Hepatocyte (in vitro differentiated cells): ENCODE measurements at regions not wholly inside any gene's neighbourhood (a gene's known extent, or its start where the extent isn't known, plus 50 kb on each side); places are given as distances from the start of the nearest gene placed in this dataset.

ENCODE experiments used
- DNase-seq: peaks from one replicate; pipeline ENCODE4 v3.0.0-alpha.2; 2016; ENCODE audit warnings: low spot score
- H2AFZ ChIP-seq: fragments of 200-600 bp; sonication (generic); 2 replicates; pipeline ENCODE4 v1.6.0; 2016; ENCODE audit warnings: antibody characterized with exemption, mild to moderate bottlenecking
- H3K27ac ChIP-seq: fragments of 200-600 bp; sonication (generic); 2 replicates; pipeline ENCODE4 v1.5.1; 2016; ENCODE audit warnings: mild to moderate bottlenecking
- H3K27me3 ChIP-seq: fragments of 200-600 bp; sonication (generic); 2 replicates; pipeline ENCODE4 v1.6.1; 2016
- H3K36me3 ChIP-seq: fragments of 200-600 bp; sonication (generic); replicated peaks from 2 replicates; pipeline ENCODE4 v1.5.1; 2016; ENCODE audit warnings: low read depth; ENCODE audit not compliant: insufficient read depth
- H3K4me1 ChIP-seq: fragments of 200-600 bp; sonication (generic); 2 replicates; pipeline ENCODE4 v1.5.1; 2016; ENCODE audit warnings: mild to moderate bottlenecking, moderate library complexity; ENCODE audit not compliant: insufficient read depth
- H3K4me2 ChIP-seq: fragments of 200-600 bp; sonication (generic); 2 replicates; pipeline ENCODE4 v1.6.0; 2016
- H3K4me3 ChIP-seq: fragments of 200-600 bp; sonication (generic); 2 replicates; pipeline ENCODE4 v1.5.1; 2016; ENCODE audit warnings: mild to moderate bottlenecking
- H3K79me2 ChIP-seq: fragments of 200-600 bp; sonication (generic); 2 replicates; pipeline ENCODE4 v1.6.0; 2017; ENCODE audit warnings: mild to moderate bottlenecking
- H3K9me2 ChIP-seq: fragments of 200-600 bp; sonication (generic); replicated peaks from 2 replicates; pipeline ENCODE4 v1.6.0; 2017; ENCODE audit warnings: mild to moderate bottlenecking; ENCODE audit not compliant: insufficient read depth
- H3K9me3 ChIP-seq: fragments of 200-600 bp; sonication (generic); 2 replicates; pipeline ENCODE4 v1.5.1; 2016; ENCODE audit warnings: low read depth, mild to moderate bottlenecking
- H4K20me1 ChIP-seq: fragments of 200-600 bp; sonication (generic); 2 replicates; pipeline ENCODE4 v1.6.0; 2016; ENCODE audit warnings: mild to moderate bottlenecking; ENCODE audit not compliant: insufficient read depth, poor library complexity, severe bottlenecking
- CTCF ChIP-seq: fragments of 200-600 bp; sonication (generic); IDR thresholded peaks from 2 replicates; pipeline ENCODE4 v1.5.1; 2016; ENCODE audit warnings: antibody characterized with exemption, mild to moderate bottlenecking; ENCODE audit not compliant: poor library complexity
- EZH2 ChIP-seq: fragments of 200-600 bp; sonication (generic); IDR thresholded peaks from 2 replicates; pipeline ENCODE4 v1.6.1; 2016; ENCODE audit warnings: antibody characterized with exemption, mild to moderate bottlenecking, borderline replicate concordance
- EZH2phosphoT487 ChIP-seq: fragments of 200-600 bp; sonication (generic); IDR thresholded peaks from one replicate; pipeline ENCODE4 v1.6.1; 2018; ENCODE audit warnings: antibody characterized with exemption, mild to moderate bottlenecking, low read depth, moderate library complexity; ENCODE audit not compliant: unreplicated experiment, severe bottlenecking
- WGBS: methylation state at CpG from one replicate; pipeline ENCODE4 v1.1.6; 2016; ENCODE audit warnings: low lambda C conversion rate; ENCODE audit errors: missing lambda C conversion rate; 5-methylcytosine and 5-hydroxymethylcytosine counted together

GRCh38 chr3:18611991-18612390 is 186.9 kb upstream of the SATB1 start:
- Histone ChIP-seq H3K4me1 (no peaks in the 10 kb centered on the region), H3K4me2 (no peak overlapping the region)
- 94% methylated on average over 1 of the region's 1 CpG for WGBS

GRCh38 chr3:18609187-18609586 is 184.0 kb upstream of the SATB1 start:
- no peak for DNase-seq
- no peaks in the 10 kb centered on the region for H3K9me2 ChIP-seq
- H3K36me3 ChIP-seq = no peaks in the 10 kb centered on the region
- no peaks in the 10 kb centered on the region for H3K9me3 ChIP-seq
- no peaks in the 10 kb centered on the region for H3K79me2 ChIP-seq
- H3K4me3 ChIP-seq = no peak overlapping the region
- no peak for TF ChIP-seq CTCF
- TF ChIP-seq EZH2 = no peak
- TF ChIP-seq EZH2phosphoT487 = no peak
- H3K27me3 ChIP-seq = no peaks in the 10 kb centered on the region
- no peaks in the 10 kb centered on the region for H3K4me1 ChIP-seq
- no peaks in the 10 kb centered on the region for H4K20me1 ChIP-seq
- no peak overlapping the region for H3K27ac ChIP-seq
- no peak overlapping the region for H2AFZ ChIP-seq
- 94% methylated on average over 4 of the region's 4 CpGs for WGBS
- H3K4me2 ChIP-seq = no peak overlapping the region

More at GRCh38 chr3:18611991-18612390, 186.9 kb upstream of the SATB1 start:
- no peak overlapping the region for H2AFZ ChIP-seq
- H3K27me3 ChIP-seq = no peaks in the 10 kb centered on the region
- H4K20me1 ChIP-seq = no peaks in the 10 kb centered on the region
- TF ChIP-seq EZH2 (no peak), EZH2phosphoT487 (no peak), CTCF (no peak)
- H3K4me3 ChIP-seq = no peak overlapping the region
- no peak overlapping the region for H3K27ac ChIP-seq
- no peaks in the 10 kb centered on the region for H3K9me3 ChIP-seq
- no peaks in the 10 kb centered on the region for H3K36me3 ChIP-seq
- no peaks in the 10 kb centered on the region for H3K79me2 ChIP-seq
- no peak for DNase-seq
- H3K9me2 ChIP-seq = no peaks in the 10 kb centered on the region

- Histone ChIP-seq H3K4me2 (no peak overlapping the region), H2AFZ (no peak overlapping the region), H3K4me1 (no peaks in the 10 kb centered on the region), H3K79me2 (no peaks in the 10 kb centered on the region), H3K9me2 (no peaks in the 10 kb centered on the region), H3K27ac (no peak overlapping the region), H3K4me3 (no peak overlapping the region), H3K27me3 (no peaks in the 10 kb centered on the region), H3K36me3 (no peaks in the 10 kb centered on the region), H4K20me1 (no peaks in the 10 kb centered on the region), H3K9me3 (no peaks in the 10 kb centered on the region)
- no peak for DNase-seq
- WGBS = 95% methylated on average over 4 of the region's 4 CpGs
- no peak for TF ChIP-seq EZH2
Observed at GRCh38 chr3:18597919-18598318, 172.8 kb upstream of the SATB1 start.

GRCh38 chr3:18593231-18593630 is 168.1 kb upstream of the SATB1 start:
- 62% methylated on average over 1 of the region's 1 CpG for WGBS
- DNase-seq = no peak
- Histone ChIP-seq H3K27ac (no peak overlapping the region), H4K20me1 (no peaks in the 10 kb centered on the region), H3K4me1 (no peaks in the 10 kb centered on the region), H3K9me3 (no peaks in the 10 kb centered on the region), H3K36me3 (no peaks in the 10 kb centered on the region), H3K9me2 (no peaks in the 10 kb centered on the region), H2AFZ (no peak overlapping the region), H3K27me3 (no peaks in the 10 kb centered on the region), H3K4me2 (no peak overlapping the region), H3K4me3 (no peak overlapping the region), H3K79me2 (no peaks in the 10 kb centered on the region)
- TF ChIP-seq EZH2phosphoT487 (no peak), CTCF (no peak), EZH2 (no peak)
